ENCODE measurements at regions not wholly inside any gene's neighbourhood (a gene's known extent, or its start where the extent isn't known, plus 50 kb on each side); places are given as distances from the start of the nearest gene placed in this dataset.

DNA sequence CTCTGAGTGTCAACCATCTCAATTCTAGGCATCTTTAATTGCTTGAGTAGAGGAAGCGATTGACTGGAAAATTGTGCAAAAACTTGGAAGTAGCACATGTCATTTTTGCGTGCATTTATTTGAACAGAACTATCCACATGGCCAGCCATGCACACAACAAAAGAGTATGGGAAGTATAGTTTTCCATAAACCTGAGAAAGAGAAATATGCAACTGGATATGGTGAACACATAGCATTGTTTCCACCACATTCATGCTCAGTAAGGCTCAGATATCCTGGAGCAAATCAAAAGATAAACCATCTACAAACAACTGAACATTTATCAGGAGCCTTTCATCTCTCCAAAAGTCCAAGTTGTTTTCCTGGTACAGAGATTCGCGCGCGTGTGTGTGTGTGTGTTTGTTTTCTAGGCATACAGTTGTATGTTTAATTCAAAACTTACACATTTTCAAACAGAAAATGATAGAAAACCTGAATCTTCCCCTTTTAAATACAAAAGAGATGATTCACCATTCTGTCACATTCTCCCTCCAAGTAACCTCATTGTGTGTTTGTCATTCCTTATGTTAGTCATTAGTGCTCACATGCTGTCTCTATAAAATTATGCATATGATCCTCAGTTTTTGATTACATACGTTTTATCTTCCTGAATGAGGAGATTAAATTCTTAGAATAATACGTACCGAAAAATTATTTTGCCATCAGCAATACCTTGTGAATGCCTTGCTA is 780.4 kb upstream of the NRXN1 start:
- Histone ChIP-seq H3K4me2 (ENCODE audit: low read length) (no peak overlapping the region), H3F3A (ENCODE audit: control insufficient read depth, insufficient read depth) (no peaks in the 10 kb centered on the region), H3K79me2 (ENCODE audit: control insufficient read depth, low read length) (no peaks in the 10 kb centered on the region), H3K4me3 (ENCODE audit: low read length) (no peak overlapping the region), H3K9me3 (ENCODE audit: control insufficient read depth, insufficient read depth, low read length) (no peaks in the 10 kb centered on the region), H3K27ac (ENCODE audit: low read depth, low read length) (no peak overlapping the region), H3K9me2 (replicated peaks; ENCODE audit: control insufficient read depth, low read length) (no peaks in the 10 kb centered on the region), H3K27me3 (ENCODE audit: control insufficient read depth, low read length) (no peaks in the 10 kb centered on the region), H4K20me1 (ENCODE audit: control insufficient read depth, insufficient read depth, low read depth, low read length) (no peaks in the 10 kb centered on the region), H3K4me1 (ENCODE audit: control insufficient read depth, low read length) (no peaks in the 10 kb centered on the region), H3K36me3 (ENCODE audit: control insufficient read depth, low read length) (no peaks in the 10 kb centered on the region)
- TF ChIP-seq EZH2phosphoT487 (IDR thresholded peaks at IDR 0.05; ENCODE audit: borderline replicate concordance, low read length) (no peak), CTCF (IDR thresholded peaks at IDR 0.05; ENCODE audit: low read depth, low read length, poor library complexity, severe bottlenecking) (no peak)

DNA sequence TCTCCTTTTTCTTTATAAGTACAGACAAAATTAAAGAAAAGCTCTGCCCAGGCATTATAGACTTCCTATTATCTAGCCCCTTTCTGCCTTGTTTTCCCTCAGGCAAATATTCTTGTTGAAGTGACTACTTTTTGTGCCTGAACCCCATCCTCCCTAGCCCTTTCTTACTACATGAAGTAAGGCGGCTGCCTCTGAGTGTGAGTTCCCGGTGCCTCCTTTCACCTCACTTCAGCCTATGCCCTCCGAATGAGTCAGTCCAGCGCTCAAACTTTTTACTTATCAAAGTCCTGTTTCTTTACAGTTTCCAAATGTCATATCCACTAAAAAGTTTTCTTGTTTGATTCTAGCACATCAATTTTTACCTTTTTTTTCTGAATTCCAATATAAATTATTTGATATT is 778.3 kb upstream of the NRXN1 start:
- TF ChIP-seq EZH2phosphoT487 (IDR thresholded peaks at IDR 0.05; ENCODE audit: borderline replicate concordance, low read length), result no peak
- no peak for TF ChIP-seq CTCF (IDR thresholded peaks at IDR 0.05; ENCODE audit: low read depth, low read length, poor library complexity, severe bottlenecking)
- Histone ChIP-seq H3K36me3 (ENCODE audit: control insufficient read depth, low read length) (no peaks in the 10 kb centered on the region), H3K9me3 (ENCODE audit: control insufficient read depth, insufficient read depth, low read length) (no peaks in the 10 kb centered on the region), H3K79me2 (ENCODE audit: control insufficient read depth, low read length) (no peaks in the 10 kb centered on the region), H3K4me3 (ENCODE audit: low read length) (no peak overlapping the region), H3F3A (ENCODE audit: control insufficient read depth, insufficient read depth) (no peaks in the 10 kb centered on the region), H4K20me1 (ENCODE audit: control insufficient read depth, insufficient read depth, low read depth, low read length) (no peaks in the 10 kb centered on the region), H3K27me3 (ENCODE audit: control insufficient read depth, low read length) (no peaks in the 10 kb centered on the region), H3K4me2 (ENCODE audit: low read length) (no peak overlapping the region), H3K4me1 (ENCODE audit: control insufficient read depth, low read length) (no peaks in the 10 kb centered on the region), H3K9me2 (replicated peaks; ENCODE audit: control insufficient read depth, low read length) (no peaks in the 10 kb centered on the region), H3K27ac (ENCODE audit: low read depth, low read length) (no peak overlapping the region)

DNA sequence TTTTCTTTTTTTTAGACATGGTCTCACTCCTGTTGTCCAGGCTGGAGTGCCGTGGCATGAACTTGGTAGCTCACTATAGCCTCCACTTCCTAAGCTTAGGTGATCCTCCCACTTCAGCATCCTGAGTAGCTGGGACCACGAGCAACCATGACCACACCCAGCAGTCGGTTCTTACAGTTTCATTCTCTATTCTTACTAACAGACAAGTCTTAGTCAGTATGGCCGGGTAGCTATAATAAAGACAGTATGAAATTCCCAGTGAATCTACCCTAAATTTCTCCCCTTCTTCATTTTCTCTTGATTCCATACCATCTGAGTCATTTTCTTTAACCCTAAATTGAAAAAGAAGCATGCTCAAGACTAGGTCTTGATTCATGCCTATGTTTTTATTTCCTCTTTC is 775.3 kb upstream of the NRXN1 start:
- Histone ChIP-seq H4K20me1 (ENCODE audit: control insufficient read depth, insufficient read depth, low read depth, low read length) (no peaks in the 10 kb centered on the region), H3F3A (ENCODE audit: control insufficient read depth, insufficient read depth) (no peaks in the 10 kb centered on the region), H3K36me3 (ENCODE audit: control insufficient read depth, low read length) (no peaks in the 10 kb centered on the region), H3K79me2 (ENCODE audit: control insufficient read depth, low read length) (no peaks in the 10 kb centered on the region), H3K9me3 (ENCODE audit: control insufficient read depth, insufficient read depth, low read length) (no peaks in the 10 kb centered on the region), H3K4me1 (ENCODE audit: control insufficient read depth, low read length) (no peaks in the 10 kb centered on the region), H3K27me3 (ENCODE audit: control insufficient read depth, low read length) (no peaks in the 10 kb centered on the region), H3K4me2 (ENCODE audit: low read length) (no peak overlapping the region), H3K9me2 (replicated peaks; ENCODE audit: control insufficient read depth, low read length) (no peaks in the 10 kb centered on the region), H3K4me3 (ENCODE audit: low read length) (no peak overlapping the region), H3K27ac (ENCODE audit: low read depth, low read length) (no peak overlapping the region)
- no peak for TF ChIP-seq EZH2phosphoT487 (IDR thresholded peaks at IDR 0.05; ENCODE audit: borderline replicate concordance, low read length)
- TF ChIP-seq CTCF (IDR thresholded peaks at IDR 0.05; ENCODE audit: low read depth, low read length, poor library complexity, severe bottlenecking), result no peak

Data from DOHH2 (cell line).